ENCODE measurements at regions not wholly inside any gene's neighbourhood (a gene's known extent, or its start where the extent isn't known, plus 50 kb on each side); places are given as distances from the start of the nearest gene placed in this dataset.
"Not testable (repeated sequence)": the region's sequence is repeated elsewhere in the genome, so short reads cannot be mapped to it uniquely, and the experiment has no call there.

DNA sequence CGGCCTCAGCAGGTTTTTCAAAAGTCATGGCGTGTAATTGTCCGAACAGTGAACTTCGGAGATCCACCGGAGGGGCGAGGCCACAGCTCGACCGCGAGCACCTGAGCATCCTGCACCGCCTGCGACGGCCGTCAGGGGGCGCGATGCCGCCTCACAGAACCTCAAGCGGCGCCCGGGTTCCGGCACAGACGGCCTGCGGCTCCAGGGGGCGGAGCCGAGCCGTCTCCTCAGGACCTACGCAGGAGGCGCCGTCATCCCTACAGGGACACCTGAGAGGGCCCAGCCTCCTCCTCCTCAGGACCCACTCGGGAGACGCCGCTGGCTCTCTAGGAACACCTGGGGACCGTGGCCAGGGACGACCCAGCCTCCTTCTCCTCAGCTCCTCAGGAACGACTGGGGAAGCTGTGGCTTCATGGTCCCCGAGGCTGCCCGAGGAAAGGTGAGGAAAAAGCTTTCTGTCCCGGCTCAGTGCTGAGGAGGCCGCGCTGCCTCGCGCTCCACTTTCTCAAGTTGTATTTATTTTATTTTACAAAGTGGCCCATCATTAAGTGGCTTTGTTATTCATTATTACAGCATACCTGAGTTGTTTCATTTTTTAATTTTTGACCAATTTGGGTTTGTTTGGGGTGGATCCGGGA lies 197.3 kb downstream of the LMLN start:
- TF ChIP-seq, protein P1, sequence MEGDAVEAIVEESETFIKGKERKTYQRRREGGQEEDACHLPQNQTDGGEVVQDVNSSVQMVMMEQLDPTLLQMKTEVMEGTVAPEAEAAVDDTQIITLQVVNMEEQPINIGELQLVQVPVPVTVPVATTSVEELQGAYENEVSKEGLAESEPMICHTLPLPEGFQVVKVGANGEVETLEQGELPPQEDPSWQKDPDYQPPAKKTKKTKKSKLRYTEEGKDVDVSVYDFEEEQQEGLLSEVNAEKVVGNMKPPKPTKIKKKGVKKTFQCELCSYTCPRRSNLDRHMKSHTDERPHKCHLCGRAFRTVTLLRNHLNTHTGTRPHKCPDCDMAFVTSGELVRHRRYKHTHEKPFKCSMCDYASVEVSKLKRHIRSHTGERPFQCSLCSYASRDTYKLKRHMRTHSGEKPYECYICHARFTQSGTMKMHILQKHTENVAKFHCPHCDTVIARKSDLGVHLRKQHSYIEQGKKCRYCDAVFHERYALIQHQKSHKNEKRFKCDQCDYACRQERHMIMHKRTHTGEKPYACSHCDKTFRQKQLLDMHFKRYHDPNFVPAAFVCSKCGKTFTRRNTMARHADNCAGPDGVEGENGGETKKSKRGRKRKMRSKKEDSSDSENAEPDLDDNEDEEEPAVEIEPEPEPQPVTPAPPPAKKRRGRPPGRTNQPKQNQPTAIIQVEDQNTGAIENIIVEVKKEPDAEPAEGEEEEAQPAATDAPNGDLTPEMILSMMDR (optimal IDR thresholded peaks at IDR 0.05 in 1 of 3, IDR thresholded peaks at IDR 0.05 in 1 of 3, conservative IDR thresholded peaks at IDR 0.05 in 1 of 3; ENCODE audit: extremely low read depth in 1 of 3, insufficient read depth in 2 of 3, low read length in 3 of 3): not testable (repeated sequence)
- TF ChIP-seq EZH2 (IDR thresholded peaks at IDR 0.05; ENCODE audit: low read length): not testable (repeated sequence)

Data from keratinocyte (primary cell).